ENCODE measurements at regions not wholly inside any gene's neighbourhood (a gene's known extent, or its start where the extent isn't known, plus 50 kb on each side); places are given as distances from the start of the nearest gene placed in this dataset.
"Not testable (repeated sequence)": the region's sequence is repeated elsewhere in the genome, so short reads cannot be mapped to it uniquely, and the experiment has no call there.

DNA sequence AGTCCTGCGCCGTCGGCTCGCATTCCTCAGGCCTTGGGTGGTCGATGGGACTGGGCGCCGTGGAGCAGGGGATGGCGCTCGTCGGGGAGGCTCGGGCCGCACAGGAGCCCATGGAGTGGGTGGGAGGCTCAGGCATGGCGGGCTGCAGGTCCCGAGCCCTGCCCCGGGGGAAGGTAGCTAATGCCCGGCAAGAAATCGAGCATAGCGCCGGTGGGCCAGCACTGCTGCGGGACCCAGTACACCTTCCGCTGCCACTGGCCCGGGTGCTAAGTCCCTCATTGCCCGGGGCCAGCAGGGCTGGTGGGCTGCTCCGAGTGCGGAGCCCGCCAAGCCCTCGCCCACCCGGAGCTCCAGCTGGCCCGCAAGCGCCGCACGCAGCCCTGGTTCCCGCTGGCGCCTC is 122.8 kb downstream of the UFM1 start:
- BruUV-seq (replicated peaks); H2AFZ ChIP-seq (ENCODE audit: control insufficient read depth, low read depth, low read length); H3K27ac ChIP-seq (ENCODE audit: control insufficient read depth, insufficient read depth); H3K9ac ChIP-seq (ENCODE audit: control insufficient read depth, insufficient read depth, low read length); H3K36me3 ChIP-seq (ENCODE audit: control insufficient read depth in 2 of 2, insufficient read depth in 2 of 2, low read length in 1 of 2); H3K4me3 ChIP-seq; RAD21 ChIA-PET (ENCODE audit: unreplicated experiment); H3K27me3 ChIP-seq (replicated peaks in 1 of 2; ENCODE audit: control insufficient read depth in 2 of 2, insufficient read depth in 2 of 2, low read length in 1 of 2); intact Hi-C loops (cut with micrococcal nuclease; ENCODE audit: unreplicated experiment); DNase-seq (ENCODE audit: low read depth, low spot score); H4K20me1 ChIP-seq (ENCODE audit: control insufficient read depth, insufficient read depth); FAIRE-seq; H3K79me2 ChIP-seq (ENCODE audit: control insufficient read depth, insufficient read depth, low read length); H3K4me1 ChIP-seq (ENCODE audit: control insufficient read depth, insufficient read depth, low read length); ATAC-seq; H3K4me2 ChIP-seq (ENCODE audit: control insufficient read depth, insufficient read depth); H3K9me3 ChIP-seq (replicated peaks; ENCODE audit: control insufficient read depth, insufficient read depth, low read length); in situ Hi-C loops (cut with MboI); SMC1A ChIA-PET (ENCODE audit: uncharacterized antibody, unreplicated experiment); POLR2A ChIA-PET; CTCF ChIA-PET: not testable (repeated sequence)
- 58% methylated on average over 27 of the region's 34 CpGs for WGBS (ENCODE audit: insufficient coverage, insufficient replicate concordance, low lambda C conversion rate, missing lambda C conversion rate)

DNA sequence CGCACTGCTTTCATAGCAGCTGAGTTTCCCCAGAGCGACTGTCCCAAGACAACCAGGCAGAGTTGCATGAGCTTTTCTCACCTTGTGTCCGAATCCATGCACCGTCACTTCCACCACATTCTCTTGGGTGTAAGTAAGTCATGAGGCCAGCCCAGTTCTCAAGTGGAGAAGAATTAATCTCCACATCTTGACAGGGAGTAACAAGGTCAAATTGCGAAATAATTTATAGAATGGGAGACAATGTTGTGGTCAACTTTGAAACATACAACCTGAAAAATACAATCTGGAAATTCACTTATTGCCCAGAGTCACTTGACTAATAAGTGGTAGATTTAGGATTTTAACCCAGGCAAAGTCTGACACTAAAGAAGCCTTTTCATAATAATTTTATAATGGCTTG is 123.7 kb downstream of the UFM1 start:
- no peak for TF ChIP-seq POLR2AphosphoS2 (IDR thresholded peaks at IDR 0.05; ENCODE audit: low read depth, low read length)
- BruUV-seq (replicated peaks), result no TSS peak
- ChIA-PET CTCF (no interaction called here), SMC1A (ENCODE audit: uncharacterized antibody, unreplicated experiment) (no interaction called here), POLR2A (no interaction called here), RAD21 (ENCODE audit: unreplicated experiment) (no interaction called here)
- no peak overlapping the region for H3K27ac ChIP-seq (ENCODE audit: control insufficient read depth, insufficient read depth)
- H3K9me3 ChIP-seq (replicated peaks; ENCODE audit: control insufficient read depth, insufficient read depth, low read length), result no peaks in the 10 kb centered on the region
- H2AFZ ChIP-seq (ENCODE audit: control insufficient read depth, low read depth, low read length), result no peak overlapping the region
- FAIRE-seq (no peak), ATAC-seq (no peak), DNase-seq (ENCODE audit: low read depth, low spot score) (no peak)
- no peaks in the 10 kb centered on the region for H3K36me3 ChIP-seq (ENCODE audit: control insufficient read depth in 2 of 2, insufficient read depth in 2 of 2, low read length in 1 of 2)
- H3K4me1 ChIP-seq (ENCODE audit: control insufficient read depth, insufficient read depth, low read length), result no peaks in the 10 kb centered on the region
- WGBS (ENCODE audit: insufficient coverage, insufficient replicate concordance, low lambda C conversion rate, missing lambda C conversion rate), result 69% methylated on average over 5 of the region's 5 CpGs
- no peaks in the 10 kb centered on the region for H4K20me1 ChIP-seq (ENCODE audit: control insufficient read depth, insufficient read depth)
- H3K4me3 ChIP-seq, result no peak overlapping the region
- intact Hi-C loops (cut with micrococcal nuclease; ENCODE audit: unreplicated experiment) (no loop called here), in situ Hi-C loops (cut with MboI) (no loop called here)
- H3K79me2 ChIP-seq (ENCODE audit: control insufficient read depth, insufficient read depth, low read length), result no peaks in the 10 kb centered on the region
- H3K9ac ChIP-seq (ENCODE audit: control insufficient read depth, insufficient read depth, low read length), result no peak overlapping the region
- H3K27me3 ChIP-seq (replicated peaks in 1 of 2; ENCODE audit: control insufficient read depth in 2 of 2, insufficient read depth in 2 of 2, low read length in 1 of 2), result no peaks in the 10 kb centered on the region
- no peak overlapping the region for H3K4me2 ChIP-seq (ENCODE audit: control insufficient read depth, insufficient read depth)

DNA sequence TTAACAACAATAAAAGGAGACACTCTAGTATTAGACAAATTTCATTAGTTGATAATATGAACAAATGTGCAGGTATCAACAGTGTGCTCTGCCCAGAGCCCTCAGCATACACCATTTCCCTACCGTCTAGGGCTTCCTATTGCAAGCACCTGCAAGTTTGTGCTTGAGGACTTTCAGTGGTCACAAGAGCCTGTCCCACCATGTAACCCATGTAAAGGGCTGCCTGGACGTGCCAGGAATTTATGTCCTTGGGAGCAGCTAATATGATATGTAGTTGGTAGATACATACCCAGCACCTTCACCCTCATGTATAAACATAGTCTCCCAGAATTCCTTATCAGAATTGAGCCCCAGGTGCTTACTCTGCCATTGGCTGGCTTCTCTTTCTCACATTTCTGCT is 128.0 kb downstream of the UFM1 start:
- Histone ChIP-seq H3K9ac (ENCODE audit: control insufficient read depth, insufficient read depth, low read length) (no peak overlapping the region), H3K4me1 (ENCODE audit: control insufficient read depth, insufficient read depth, low read length) (no peaks in the 10 kb centered on the region), H2AFZ (ENCODE audit: control insufficient read depth, low read depth, low read length) (no peak overlapping the region), H3K4me2 (ENCODE audit: control insufficient read depth, insufficient read depth) (no peak overlapping the region), H3K4me3 (no peak overlapping the region), H4K20me1 (ENCODE audit: control insufficient read depth, insufficient read depth) (no peaks in the 10 kb centered on the region), H3K79me2 (ENCODE audit: control insufficient read depth, insufficient read depth, low read length) (no peaks in the 10 kb centered on the region), H3K27ac (ENCODE audit: control insufficient read depth, insufficient read depth) (no peak overlapping the region), H3K9me3 (replicated peaks; ENCODE audit: control insufficient read depth, insufficient read depth, low read length) (no peaks in the 10 kb centered on the region), H3K36me3 (ENCODE audit: control insufficient read depth in 2 of 2, insufficient read depth in 2 of 2, low read length in 1 of 2) (no peaks in the 10 kb centered on the region), H3K27me3 (replicated peaks in 1 of 2; ENCODE audit: control insufficient read depth in 2 of 2, insufficient read depth in 2 of 2, low read length in 1 of 2) (no peaks in the 10 kb centered on the region)
- ChIA-PET CTCF (no interaction called here), SMC1A (ENCODE audit: uncharacterized antibody, unreplicated experiment) (no interaction called here), RAD21 (ENCODE audit: unreplicated experiment) (no interaction called here), POLR2A (no interaction called here)
- intact Hi-C loops (cut with micrococcal nuclease; ENCODE audit: unreplicated experiment), result no loop called here
- no TSS peak for BruUV-seq (replicated peaks)
- ATAC-seq, result no peak
- no peak for FAIRE-seq
- WGBS (ENCODE audit: insufficient coverage, insufficient replicate concordance, low lambda C conversion rate, missing lambda C conversion rate), result 3% methylated on average over 2 of the region's 2 CpGs
- no peak for DNase-seq (ENCODE audit: low read depth, low spot score)
- in situ Hi-C loops (cut with MboI), result no loop called here
- TF ChIP-seq HDAC2 (IDR thresholded peaks at IDR 0.05), result no peak
- TF ChIP-seq, protein P1, sequence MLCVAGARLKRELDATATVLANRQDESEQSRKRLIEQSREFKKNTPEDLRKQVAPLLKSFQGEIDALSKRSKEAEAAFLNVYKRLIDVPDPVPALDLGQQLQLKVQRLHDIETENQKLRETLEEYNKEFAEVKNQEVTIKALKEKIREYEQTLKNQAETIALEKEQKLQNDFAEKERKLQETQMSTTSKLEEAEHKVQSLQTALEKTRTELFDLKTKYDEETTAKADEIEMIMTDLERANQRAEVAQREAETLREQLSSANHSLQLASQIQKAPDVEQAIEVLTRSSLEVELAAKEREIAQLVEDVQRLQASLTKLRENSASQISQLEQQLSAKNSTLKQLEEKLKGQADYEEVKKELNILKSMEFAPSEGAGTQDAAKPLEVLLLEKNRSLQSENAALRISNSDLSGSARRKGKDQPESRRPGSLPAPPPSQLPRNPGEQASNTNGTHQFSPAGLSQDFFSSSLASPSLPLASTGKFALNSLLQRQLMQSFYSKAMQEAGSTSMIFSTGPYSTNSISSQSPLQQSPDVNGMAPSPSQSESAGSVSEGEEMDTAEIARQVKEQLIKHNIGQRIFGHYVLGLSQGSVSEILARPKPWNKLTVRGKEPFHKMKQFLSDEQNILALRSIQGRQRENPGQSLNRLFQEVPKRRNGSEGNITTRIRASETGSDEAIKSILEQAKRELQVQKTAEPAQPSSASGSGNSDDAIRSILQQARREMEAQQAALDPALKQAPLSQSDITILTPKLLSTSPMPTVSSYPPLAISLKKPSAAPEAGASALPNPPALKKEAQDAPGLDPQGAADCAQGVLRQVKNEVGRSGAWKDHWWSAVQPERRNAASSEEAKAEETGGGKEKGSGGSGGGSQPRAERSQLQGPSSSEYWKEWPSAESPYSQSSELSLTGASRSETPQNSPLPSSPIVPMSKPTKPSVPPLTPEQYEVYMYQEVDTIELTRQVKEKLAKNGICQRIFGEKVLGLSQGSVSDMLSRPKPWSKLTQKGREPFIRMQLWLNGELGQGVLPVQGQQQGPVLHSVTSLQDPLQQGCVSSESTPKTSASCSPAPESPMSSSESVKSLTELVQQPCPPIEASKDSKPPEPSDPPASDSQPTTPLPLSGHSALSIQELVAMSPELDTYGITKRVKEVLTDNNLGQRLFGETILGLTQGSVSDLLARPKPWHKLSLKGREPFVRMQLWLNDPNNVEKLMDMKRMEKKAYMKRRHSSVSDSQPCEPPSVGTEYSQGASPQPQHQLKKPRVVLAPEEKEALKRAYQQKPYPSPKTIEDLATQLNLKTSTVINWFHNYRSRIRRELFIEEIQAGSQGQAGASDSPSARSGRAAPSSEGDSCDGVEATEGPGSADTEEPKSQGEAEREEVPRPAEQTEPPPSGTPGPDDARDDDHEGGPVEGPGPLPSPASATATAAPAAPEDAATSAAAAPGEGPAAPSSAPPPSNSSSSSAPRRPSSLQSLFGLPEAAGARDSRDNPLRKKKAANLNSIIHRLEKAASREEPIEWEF (IDR thresholded peaks at IDR 0.05; ENCODE audit: insufficient replicate concordance, low read depth, low read length), result no peak
- no peak for TF ChIP-seq FOS (IDR thresholded peaks at IDR 0.05; ENCODE audit: borderline replicate concordance, extremely low read depth, insufficient read length)

All from GM12878 (cell line).